ENCODE measurements at regions not wholly inside any gene's neighbourhood (a gene's known extent, or its start where the extent isn't known, plus 50 kb on each side); places are given as distances from the start of the nearest gene placed in this dataset.

DNA sequence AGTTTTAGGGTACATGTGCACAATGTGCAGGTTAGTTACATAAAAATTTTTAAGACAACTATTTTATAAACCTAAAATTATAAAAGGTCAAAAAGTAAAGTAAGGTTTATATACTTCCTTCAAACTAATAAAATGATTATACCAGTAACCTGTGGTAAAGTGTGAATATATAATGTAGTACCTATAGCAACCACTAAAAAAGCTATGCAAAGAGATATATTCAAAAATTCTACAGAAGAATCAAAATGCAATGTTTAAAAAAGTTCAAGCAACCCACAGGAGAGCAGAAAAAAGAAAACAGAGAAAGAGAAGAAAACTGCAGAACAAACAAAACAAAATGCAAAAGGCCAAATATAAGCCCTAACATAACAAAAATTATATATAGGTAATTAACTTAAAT is 379.5 kb upstream of the GALNTL6 start:
- TF ChIP-seq, protein P1, sequence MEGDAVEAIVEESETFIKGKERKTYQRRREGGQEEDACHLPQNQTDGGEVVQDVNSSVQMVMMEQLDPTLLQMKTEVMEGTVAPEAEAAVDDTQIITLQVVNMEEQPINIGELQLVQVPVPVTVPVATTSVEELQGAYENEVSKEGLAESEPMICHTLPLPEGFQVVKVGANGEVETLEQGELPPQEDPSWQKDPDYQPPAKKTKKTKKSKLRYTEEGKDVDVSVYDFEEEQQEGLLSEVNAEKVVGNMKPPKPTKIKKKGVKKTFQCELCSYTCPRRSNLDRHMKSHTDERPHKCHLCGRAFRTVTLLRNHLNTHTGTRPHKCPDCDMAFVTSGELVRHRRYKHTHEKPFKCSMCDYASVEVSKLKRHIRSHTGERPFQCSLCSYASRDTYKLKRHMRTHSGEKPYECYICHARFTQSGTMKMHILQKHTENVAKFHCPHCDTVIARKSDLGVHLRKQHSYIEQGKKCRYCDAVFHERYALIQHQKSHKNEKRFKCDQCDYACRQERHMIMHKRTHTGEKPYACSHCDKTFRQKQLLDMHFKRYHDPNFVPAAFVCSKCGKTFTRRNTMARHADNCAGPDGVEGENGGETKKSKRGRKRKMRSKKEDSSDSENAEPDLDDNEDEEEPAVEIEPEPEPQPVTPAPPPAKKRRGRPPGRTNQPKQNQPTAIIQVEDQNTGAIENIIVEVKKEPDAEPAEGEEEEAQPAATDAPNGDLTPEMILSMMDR (IDR thresholded peaks at IDR 0.05; ENCODE audit: low read depth, low read length, missing control alignments), result no peak
- no peak for DNase-seq (ENCODE audit: extremely low read depth, low read depth)
- no peak overlapping the region for H3K4me3 ChIP-seq (replicated peaks; ENCODE audit: low read depth, low read length)

DNA sequence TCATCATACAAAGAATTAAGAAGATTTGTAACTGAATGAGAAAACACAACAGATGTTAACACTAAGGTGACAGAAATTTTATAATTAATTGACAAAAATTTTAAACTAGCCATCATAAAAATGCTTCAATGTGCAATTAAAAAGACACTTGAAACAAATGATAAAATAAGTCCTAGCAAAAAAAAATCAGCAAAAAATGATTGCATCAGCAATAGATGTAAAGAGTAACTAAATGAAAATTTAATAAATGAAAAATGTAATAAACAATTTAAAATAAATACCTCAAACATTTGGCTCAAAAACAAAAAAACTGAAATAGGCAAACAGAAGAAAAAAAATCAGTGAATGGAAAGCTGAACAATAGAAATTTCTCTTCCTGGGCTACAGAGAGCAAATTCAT is 380.7 kb upstream of the GALNTL6 start:
- TF ChIP-seq, protein P1 (IDR thresholded peaks at IDR 0.05; ENCODE audit: low read depth, low read length, missing control alignments), result no peak
- DNase-seq (ENCODE audit: extremely low read depth, low read depth), result no peak
- no peak overlapping the region for H3K4me3 ChIP-seq (replicated peaks; ENCODE audit: low read depth, low read length)

DNA sequence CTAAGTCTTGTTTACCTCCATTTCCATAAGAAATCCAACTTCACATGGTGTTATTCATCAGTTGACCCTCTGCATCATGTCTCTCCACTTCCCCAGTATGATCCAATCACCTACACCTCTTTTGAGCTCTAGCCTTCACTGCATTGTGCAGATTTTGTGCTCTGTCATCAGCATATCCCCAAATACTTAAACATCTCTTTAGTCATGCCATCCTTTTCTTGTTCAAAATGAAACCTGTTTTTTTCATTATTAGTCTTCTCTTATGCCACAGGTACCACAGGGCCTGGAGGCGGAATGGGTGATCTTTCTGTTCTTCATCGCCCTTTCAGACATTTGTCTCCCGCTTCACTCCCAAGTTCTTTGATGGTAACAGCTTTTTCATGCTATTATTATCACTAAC is 382.7 kb upstream of the GALNTL6 start:
- no peak overlapping the region for H3K4me3 ChIP-seq (replicated peaks; ENCODE audit: low read depth, low read length)
- TF ChIP-seq, protein P1 (IDR thresholded peaks at IDR 0.05; ENCODE audit: low read depth, low read length, missing control alignments), result no peak
- no peak for DNase-seq (ENCODE audit: extremely low read depth, low read depth)

DNA sequence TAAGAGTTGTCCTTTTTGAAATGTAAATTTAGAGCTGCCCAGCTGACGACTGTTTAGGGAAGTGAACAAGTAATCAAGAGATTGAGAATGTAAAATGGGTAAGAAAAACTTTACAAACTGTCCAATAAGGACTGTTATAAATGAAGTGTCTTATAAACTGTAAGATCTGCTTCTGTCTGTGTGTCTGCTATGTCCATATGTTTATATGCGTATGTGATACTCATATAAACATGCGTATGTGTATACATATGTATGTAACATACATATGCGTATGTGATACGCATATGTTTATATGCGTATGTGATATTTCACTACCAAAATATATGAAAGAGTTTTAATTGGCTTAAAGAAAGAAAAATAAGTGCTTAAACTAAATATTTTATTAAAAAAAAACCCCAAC is 416.0 kb upstream of the GALNTL6 start:
- TF ChIP-seq, protein P1 (IDR thresholded peaks at IDR 0.05; ENCODE audit: low read depth, low read length, missing control alignments), result no peak
- H3K4me3 ChIP-seq (replicated peaks; ENCODE audit: low read depth, low read length), result no peak overlapping the region
- no peak for DNase-seq (ENCODE audit: extremely low read depth, low read depth)

DNA sequence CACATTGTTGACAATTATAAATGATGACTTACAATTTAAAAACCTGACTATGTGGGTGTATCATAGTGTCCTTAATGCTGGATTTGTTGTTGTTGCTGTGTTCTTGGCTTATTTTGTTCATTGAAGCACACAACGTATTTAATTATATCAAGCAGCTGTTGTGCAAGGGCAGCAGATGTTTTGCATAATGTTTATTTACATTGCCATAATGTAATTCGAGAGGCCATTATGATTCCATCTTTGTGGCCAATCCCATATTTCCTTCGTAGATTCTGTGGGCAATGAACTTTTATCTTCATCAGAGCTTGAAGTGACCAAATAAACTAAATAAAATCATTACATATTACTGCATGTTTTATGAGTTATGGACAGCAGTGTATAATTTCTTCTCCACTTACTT is 422.6 kb upstream of the GALNTL6 start:
- H3K4me3 ChIP-seq (replicated peaks; ENCODE audit: low read depth, low read length), result no peak overlapping the region
- DNase-seq (ENCODE audit: extremely low read depth, low read depth), result no peak
- TF ChIP-seq, protein P1 (IDR thresholded peaks at IDR 0.05; ENCODE audit: low read depth, low read length, missing control alignments), result no peak

DNA sequence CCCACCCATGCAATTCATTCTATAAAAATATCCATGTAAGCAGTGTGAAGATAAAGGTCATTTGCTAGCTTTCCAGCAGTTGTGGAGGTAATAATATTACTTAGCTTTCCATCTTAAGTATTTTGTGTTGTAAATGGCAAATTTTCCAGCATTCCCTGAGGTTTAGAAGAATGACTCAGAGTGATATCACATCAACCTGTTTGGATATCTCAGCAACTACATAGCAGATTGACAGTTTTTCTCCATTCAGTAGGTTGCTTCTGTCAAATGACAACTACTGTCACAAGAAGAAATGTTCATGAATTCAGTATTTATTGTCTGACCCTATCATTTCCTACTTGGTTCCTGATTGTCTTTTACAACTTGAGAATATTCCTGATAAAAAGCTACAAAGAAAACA is 434.9 kb upstream of the GALNTL6 start:
- no peak for DNase-seq (ENCODE audit: extremely low read depth, low read depth)
- TF ChIP-seq, protein P1 (IDR thresholded peaks at IDR 0.05; ENCODE audit: low read depth, low read length, missing control alignments), result no peak
- no peak overlapping the region for H3K4me3 ChIP-seq (replicated peaks; ENCODE audit: low read depth, low read length)

DNA sequence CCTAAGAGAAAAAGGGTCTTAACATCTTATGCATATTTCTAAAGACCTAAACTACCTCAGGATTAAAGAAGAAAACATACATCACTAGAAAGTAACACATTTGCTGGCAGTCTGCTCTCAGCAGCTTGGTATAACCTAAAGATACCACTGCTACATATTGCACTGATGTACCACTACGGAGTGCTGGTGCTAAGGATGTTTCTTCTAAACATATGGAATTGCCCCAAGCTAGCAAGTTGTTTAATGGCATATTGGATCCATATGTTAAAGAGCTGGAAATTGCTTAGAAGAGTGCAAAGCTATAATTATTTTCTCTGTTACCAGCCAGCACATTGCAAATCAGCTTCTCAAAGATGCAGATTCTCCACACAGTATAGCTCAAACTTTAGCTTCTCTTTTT is 436.5 kb upstream of the GALNTL6 start:
- TF ChIP-seq, protein P1 (IDR thresholded peaks at IDR 0.05; ENCODE audit: low read depth, low read length, missing control alignments), result no peak
- H3K4me3 ChIP-seq (replicated peaks; ENCODE audit: low read depth, low read length), result no peak overlapping the region
- no peak for DNase-seq (ENCODE audit: extremely low read depth, low read depth)

Measured in HFF-Myc (cell line).